HG02610 (cell line): ENCODE measurements at regions not wholly inside any gene's neighbourhood (a gene's known extent, or its start where the extent isn't known, plus 50 kb on each side); places are given as distances from the start of the nearest gene placed in this dataset.
"Not testable (repeated sequence)": the region's sequence is repeated elsewhere in the genome, so short reads cannot be mapped to it uniquely, and the experiment has no call there.

ENCODE experiments used
- ATAC-seq: cut with Tn5 transposase; IDR thresholded peaks from one replicate; pipeline ENCODE4 v1.9.1; 2021; ENCODE audit warnings: mild to moderate bottlenecking, moderate library complexity; ENCODE audit not compliant: unreplicated experiment

GRCh38 chr11:97502201-97502600 is 1112.4 kb downstream of the JRKL start:
- no peak for ATAC-seq

- no peak for ATAC-seq
These were observed 1116.4 kb downstream of the JRKL start for GRCh38 chr11:97506076-97506759.

- no peak for ATAC-seq
These were observed 1124.6 kb downstream of the JRKL start for GRCh38 chr11:97514446-97514845.

- ATAC-seq, result no peak
These were observed 1126.9 kb downstream of the JRKL start for GRCh38 chr11:97516688-97517087.

GRCh38 chr11:97525273-97525672 is 1135.5 kb downstream of the JRKL start:
- no peak for ATAC-seq

- no peak for ATAC-seq
These were observed 1147.8 kb downstream of the JRKL start for GRCh38 chr11:97537407-97538150.

- no peak for ATAC-seq
These were observed 1154.6 kb downstream of the JRKL start for GRCh38 chr11:97544431-97544830.

- ATAC-seq, result no peak
These were observed 1158.5 kb downstream of the JRKL start for GRCh38 chr11:97548280-97548679.

- no peak for ATAC-seq
These were observed 1167.6 kb downstream of the JRKL start for GRCh38 chr11:97557399-97557798.

- no peak for ATAC-seq
These were observed 1178.0 kb downstream of the JRKL start for GRCh38 chr11:97567801-97568200.

GRCh38 chr11:97570636-97571035 is 1180.8 kb downstream of the JRKL start:
- no peak for ATAC-seq

- not testable (repeated sequence) for ATAC-seq
These were observed 1184.0 kb downstream of the JRKL start for GRCh38 chr11:97573771-97574170.

GRCh38 chr11:97574976-97575665 is 1185.3 kb downstream of the JRKL start:
- ATAC-seq, result no peak

- ATAC-seq, result no peak
These were observed 1217.6 kb downstream of the JRKL start for GRCh38 chr11:97607291-97608000.

- no peak for ATAC-seq
These were observed 1220.2 kb downstream of the JRKL start for GRCh38 chr11:97610000-97610399.

GRCh38 chr11:97610854-97611253 is 1221.0 kb downstream of the JRKL start:
- no peak for ATAC-seq

GRCh38 chr11:97611345-97611744 is 1221.5 kb downstream of the JRKL start:
- no peak for ATAC-seq

- no peak for ATAC-seq
These were observed 1224.8 kb downstream of the JRKL start for GRCh38 chr11:97614606-97615005.

- no peak for ATAC-seq
These were observed 1225.7 kb downstream of the JRKL start for GRCh38 chr11:97615546-97615945.

GRCh38 chr11:97617031-97617430 is 1227.2 kb downstream of the JRKL start:
- no peak for ATAC-seq

- no peak for ATAC-seq
These were observed 1230.2 kb downstream of the JRKL start for GRCh38 chr11:97620007-97620406.
